Suprapubic skin (tissue), 4 donors: ENCODE measurements at regions not wholly inside any gene's neighbourhood (a gene's known extent, or its start where the extent isn't known, plus 50 kb on each side); places are given as distances from the start of the nearest gene placed in this dataset.

Source experiments
- POLR2A ChIP-seq, 2 donors: fragments of 450-650 bp; IDR thresholded peaks; one replicate each; pipeline ENCODE4 v1.6.1; 2017; ENCODE audit warnings: antibody characterized with exemption in 2 of 2, mild to moderate bottlenecking in 2 of 2, moderate library complexity in 2 of 2
- POLR2AphosphoS5 ChIP-seq, 3 donors: sonication (generic); formaldehyde crosslinking; IDR thresholded peaks; one replicate each; pipeline ENCODE4 v1.6.1; 2017; ENCODE audit warnings: antibody characterized with exemption in 3 of 3
- TF ChIP-seq, protein P1 (sequence below), 2 donors: fragments of 200-600 bp in 1 of 2; fragments of 450-650 bp in 1 of 2; sonication (generic) in 1 of 2; IDR thresholded peaks; one replicate each; pipeline ENCODE4 v1.5.1; 2016 to 2019; ENCODE audit warnings: antibody characterized with exemption in 2 of 2, mild to moderate bottlenecking in 1 of 2, moderate library complexity in 1 of 2

DNA sequence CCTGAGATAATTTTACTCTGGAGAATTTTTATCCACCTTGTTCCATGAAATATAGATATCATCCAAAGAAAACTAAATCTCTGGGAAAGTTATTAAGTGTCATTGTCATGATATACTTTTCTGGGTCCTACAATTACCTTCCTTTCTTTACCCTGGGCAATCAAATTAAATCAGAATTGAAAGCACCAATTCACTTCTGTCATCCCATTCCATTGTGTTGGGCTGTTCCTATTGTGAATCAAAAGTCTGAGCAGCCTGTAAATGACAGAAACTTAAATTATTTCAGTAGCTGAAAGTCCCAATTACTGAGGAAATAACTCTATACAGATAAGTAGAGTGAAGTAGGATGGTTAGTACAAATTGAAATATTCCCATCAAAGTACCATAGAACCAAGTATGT lies 1284.2 kb downstream of the EFNB2 start:
- TF ChIP-seq, protein P1, sequence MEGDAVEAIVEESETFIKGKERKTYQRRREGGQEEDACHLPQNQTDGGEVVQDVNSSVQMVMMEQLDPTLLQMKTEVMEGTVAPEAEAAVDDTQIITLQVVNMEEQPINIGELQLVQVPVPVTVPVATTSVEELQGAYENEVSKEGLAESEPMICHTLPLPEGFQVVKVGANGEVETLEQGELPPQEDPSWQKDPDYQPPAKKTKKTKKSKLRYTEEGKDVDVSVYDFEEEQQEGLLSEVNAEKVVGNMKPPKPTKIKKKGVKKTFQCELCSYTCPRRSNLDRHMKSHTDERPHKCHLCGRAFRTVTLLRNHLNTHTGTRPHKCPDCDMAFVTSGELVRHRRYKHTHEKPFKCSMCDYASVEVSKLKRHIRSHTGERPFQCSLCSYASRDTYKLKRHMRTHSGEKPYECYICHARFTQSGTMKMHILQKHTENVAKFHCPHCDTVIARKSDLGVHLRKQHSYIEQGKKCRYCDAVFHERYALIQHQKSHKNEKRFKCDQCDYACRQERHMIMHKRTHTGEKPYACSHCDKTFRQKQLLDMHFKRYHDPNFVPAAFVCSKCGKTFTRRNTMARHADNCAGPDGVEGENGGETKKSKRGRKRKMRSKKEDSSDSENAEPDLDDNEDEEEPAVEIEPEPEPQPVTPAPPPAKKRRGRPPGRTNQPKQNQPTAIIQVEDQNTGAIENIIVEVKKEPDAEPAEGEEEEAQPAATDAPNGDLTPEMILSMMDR (IDR thresholded peaks at IDR 0.05) = no peak
- TF ChIP-seq POLR2A (IDR thresholded peaks at IDR 0.05) = no peak
- TF ChIP-seq POLR2AphosphoS5 (IDR thresholded peaks at IDR 0.05) = no peak
